Nucleus accumbens (tissue), 56 donors: ENCODE measurements at regions not wholly inside any gene's neighbourhood (a gene's known extent, or its start where the extent isn't known, plus 50 kb on each side); places are given as distances from the start of the nearest gene placed in this dataset.
"Not testable (repeated sequence)": the region's sequence is repeated elsewhere in the genome, so short reads cannot be mapped to it uniquely, and the experiment has no call there.

Source experiments
- DNase-seq, 56 donors: peaks; one replicate each; lab custom pipeline; 2025; lab: John Stamatoyannopoulos, UW

GRCh38 chr7:92976931-92977330 is 140.6 kb upstream of the CDK6 start:
- DNase-seq, result no peak

- no peak for DNase-seq
Observed at GRCh38 chr7:92973974-92974373, 137.6 kb upstream of the CDK6 start.

GRCh38 chr7:92973293-92973731 is 136.9 kb upstream of the CDK6 start:
- DNase-seq, result no peak

DNA sequence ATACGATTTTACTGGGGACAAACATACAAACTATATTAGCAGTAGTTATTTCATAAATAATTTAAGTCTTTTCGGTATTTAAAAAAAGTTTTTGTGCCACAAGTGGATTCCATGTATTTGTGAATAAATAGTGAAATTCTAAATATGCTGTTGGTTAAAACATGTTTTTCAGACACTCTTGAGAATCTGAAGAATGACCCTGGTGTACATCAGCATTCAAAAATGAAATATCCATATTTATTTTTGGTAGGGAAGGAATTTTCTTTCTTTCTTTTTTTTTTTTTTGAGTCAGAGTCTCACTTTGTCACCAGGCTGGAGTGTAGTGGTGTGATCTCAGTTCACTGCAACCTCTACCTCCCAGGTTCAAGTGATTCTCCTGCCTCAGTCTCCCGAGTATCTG is 136.1 kb upstream of the CDK6 start:
- no peak for DNase-seq

DNA sequence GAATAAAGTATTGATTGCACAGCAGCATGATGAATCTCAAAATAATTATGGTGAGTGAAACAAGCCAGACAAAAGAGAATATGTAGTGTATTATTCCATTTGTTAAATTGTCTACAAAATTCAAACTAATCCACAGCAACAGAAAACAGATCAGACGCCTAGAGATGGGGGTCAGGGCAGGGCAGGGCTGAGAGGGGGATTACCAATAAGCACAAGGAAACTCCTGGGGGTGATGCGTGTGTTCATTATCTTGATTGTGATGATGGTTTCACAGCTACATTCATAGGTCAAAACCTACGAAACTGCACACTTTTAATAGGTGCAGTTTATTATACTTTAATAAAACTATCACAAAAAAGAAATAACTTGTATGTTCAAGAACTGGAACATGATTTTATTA is 132.7 kb upstream of the CDK6 start:
- DNase-seq, result no peak

GRCh38 chr7:92968502-92968901 is 132.1 kb upstream of the CDK6 start:
- no peak for DNase-seq

- DNase-seq, result no peak
Observed at GRCh38 chr7:92967238-92967637, 130.9 kb upstream of the CDK6 start.

DNA sequence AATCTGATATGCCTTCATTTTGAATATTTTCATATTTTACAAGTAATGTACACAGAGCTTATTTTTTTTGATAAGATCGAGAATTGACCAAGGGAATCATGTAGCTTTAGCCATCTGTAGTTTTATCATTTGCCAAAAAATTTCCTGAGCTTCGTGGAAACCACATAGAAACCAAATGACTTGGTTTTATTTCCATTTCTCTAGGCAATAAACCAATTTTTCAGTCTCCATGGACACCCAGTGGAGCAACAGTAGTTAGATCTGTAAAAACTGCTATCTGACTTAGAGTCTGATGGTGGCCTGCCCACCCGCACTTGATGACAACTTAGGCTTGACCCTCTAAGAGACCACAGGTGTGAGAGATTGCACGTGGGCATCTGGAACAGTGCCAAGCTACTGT is 127.8 kb upstream of the CDK6 start:
- DNase-seq, result no peak

GRCh38 chr7:92963566-92963965 is 127.2 kb upstream of the CDK6 start:
- no peak for DNase-seq

GRCh38 chr7:92961961-92962360 is 125.6 kb upstream of the CDK6 start:
- DNase-seq, result no peak

DNA sequence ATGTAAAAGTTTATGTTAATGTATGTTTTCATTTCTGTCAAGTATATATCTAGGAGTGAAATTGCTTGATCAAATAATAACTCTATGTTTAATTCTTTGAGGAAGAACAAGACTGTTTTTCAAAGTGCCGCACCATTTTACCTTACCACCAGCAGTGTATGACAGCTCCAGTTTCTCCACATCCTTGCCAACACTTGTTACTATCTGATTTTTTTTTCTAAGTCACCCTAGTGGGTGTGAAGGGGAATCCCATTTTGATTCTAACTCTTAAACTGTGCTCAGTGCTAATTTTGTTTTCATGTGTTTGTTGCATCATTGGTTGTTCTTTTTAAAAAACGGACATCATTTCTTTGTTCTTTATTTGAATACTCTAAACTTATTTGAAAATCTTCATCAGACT is 120.2 kb upstream of the CDK6 start:
- no peak for DNase-seq

DNA sequence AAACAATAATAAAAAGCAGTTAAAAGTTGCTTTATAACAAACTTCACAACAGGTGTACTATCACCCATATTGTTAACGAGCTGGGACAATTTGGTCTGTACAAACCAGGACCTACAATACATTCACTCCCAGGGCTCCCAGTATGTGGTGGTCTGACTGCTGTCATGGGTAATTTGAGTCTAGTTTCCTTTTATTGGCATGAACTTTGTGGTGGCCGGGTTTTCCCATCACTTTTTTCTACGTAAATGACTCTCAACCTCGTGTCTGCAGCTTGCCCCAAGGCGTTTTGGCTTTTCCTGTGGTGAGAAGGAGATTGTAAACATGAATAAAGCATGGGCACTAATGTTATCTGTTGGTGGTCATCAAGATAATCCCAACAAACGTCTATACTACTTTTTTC is 118.7 kb upstream of the CDK6 start:
- DNase-seq, result no peak

DNA sequence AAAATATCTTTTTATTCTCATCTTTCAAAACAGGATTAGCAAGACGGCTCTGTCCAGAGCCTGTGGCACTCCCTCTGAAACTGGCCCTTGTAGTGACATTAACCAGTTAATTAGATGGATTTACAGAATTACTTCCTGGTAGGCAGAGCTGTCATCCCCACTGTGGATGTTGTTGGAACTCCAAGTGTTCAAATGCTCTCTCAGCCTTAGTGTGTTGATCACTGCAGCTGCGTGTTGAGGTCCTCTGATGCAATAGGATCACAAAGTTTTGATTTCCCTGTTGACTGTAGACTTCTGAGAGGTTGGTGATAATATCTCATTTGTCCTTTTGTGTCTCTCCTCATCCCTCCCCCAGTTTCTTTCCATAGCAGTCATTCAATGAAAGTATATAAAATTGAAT is 117.3 kb upstream of the CDK6 start:
- no peak for DNase-seq

DNA sequence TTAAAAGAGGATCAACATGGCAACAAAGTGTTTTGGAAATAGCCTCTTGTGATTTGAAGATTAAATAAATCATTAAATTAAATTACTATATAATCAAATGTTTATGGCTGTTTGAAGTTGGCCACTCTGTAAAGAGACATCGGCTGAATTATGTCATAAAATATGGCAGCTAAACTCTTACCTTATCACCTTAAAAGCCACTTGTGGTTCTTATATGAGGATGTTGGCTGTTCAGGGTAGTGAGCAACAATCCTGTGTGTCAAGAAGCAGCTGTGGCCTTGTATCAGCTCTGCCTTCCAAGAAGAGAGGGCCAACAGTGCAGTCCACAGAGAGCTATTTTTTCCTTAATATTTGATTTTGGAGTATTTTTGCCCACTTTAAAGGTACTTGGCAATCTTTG is 113.4 kb upstream of the CDK6 start:
- no peak for DNase-seq

- no peak for DNase-seq
Observed at GRCh38 chr7:92945840-92946239, 109.5 kb upstream of the CDK6 start.

DNA sequence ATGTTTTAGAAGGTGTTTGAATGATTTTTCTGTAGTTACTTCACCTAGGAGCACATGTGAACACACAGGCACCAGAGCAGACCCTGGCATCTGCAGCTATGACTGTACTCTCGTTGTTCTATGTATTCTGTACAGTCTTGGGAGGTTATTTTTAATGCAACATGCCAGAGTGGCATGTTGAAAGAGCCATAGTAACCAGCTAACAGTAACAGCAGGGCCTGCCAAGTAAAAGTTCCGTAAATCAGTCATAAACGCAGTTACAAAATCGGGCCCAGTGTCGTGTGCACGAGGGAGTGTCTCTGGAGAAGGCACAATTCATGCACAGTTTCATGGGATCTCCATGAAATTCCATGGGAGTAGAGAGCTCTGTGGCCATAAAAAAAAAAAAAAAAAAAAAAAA is 108.3 kb upstream of the CDK6 start:
- DNase-seq, result no peak

DNA sequence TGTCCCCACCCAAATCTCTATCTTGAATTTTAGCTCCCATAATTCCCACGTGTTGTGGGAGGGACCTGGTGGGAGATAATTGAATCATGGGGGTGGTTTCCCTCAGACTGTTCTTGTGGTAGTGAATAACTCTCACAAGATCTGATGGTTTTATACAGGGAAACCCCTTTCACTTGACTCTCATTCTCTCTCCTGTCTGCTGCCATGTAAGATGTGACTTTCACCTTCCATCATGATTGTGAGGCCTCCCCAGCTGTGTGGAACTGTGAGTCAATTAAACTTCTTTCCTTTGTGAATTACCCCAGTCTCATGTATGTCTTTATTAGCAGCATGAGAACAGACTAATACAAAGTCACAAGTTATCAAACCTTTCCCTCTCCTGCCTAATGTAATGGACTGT is 106.3 kb upstream of the CDK6 start:
- not testable (repeated sequence) for DNase-seq

DNA sequence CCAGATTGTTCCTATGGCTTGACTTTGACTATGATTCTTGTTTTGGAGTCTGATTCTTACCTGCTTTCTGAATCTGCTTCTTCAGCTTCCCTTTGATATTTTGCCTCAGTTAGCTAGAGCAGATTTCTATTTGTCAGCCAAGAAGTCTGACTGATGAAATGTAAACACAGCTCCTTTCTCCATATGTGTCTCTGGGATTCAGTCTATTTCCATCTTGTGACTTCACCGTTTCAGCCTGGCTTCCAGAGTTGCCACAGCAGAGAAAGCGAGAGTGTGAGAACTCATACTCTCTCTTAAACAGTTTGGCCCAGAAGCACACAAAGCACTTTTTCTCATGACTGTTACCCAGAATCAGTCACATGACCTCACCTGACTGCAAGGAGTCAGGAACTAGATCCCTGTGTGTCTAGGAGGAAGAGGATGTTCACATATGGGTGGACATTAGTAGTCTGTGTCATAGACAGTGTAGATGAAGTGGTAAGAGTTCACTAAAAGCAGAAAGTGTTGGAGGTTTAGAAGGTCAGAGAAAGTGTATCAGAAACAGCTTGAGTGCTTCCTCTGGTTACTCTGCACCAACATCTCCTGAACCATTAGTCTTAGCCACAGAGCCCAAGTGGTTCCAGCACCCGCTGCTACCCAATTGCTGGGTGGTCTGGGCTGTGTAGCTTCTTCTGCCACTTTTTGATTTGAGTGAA is 103.4 kb upstream of the CDK6 start:
- DNase-seq, result no peak

DNA sequence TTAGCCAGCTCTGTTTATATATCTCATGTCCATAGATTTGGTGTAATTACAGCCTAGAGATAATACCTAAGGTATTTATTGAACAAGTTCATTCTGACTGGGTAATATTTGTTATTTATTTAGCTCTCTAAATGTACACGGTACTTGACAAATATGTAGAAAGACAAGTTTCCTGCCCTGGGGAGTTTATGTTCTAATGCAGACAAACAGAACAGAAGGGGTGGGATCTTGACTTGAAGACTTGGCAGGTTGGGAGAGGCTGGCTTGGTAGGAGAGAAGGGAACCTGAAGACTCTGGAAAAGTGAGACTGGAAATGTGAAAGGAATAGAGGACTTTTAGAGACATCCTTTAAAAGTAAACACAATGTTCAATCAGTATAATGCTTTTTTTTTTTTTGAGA is 97.7 kb upstream of the CDK6 start:
- DNase-seq, result no peak

DNA sequence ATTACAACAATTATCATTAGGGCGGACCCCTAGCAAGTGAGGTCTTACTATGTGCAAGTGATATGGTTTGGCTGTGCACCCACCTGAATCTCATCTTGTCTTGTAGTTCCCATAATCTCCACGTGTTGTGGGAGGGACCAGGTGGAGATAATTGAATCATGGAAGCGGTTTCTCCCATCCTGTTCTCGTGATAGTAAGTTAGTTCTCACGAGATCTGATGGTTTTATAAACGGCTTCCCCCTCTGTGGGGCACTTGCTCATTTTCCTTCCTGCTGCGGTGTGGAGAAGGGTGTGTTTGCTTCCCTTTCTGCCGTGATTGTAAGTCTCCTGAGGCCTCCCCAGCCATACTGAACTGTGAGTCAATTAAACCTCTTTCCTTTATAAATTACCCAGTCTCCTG is 96.1 kb upstream of the CDK6 start:
- DNase-seq, result no peak

GRCh38 chr7:92930404-92930803 is 94.0 kb upstream of the CDK6 start:
- DNase-seq, result no peak

GRCh38 chr7:92926697-92927044 is 90.3 kb upstream of the CDK6 start:
- no peak for DNase-seq
